SK-N-SH treated with all-trans-retinoic acid at 6 μM for 48 hours (cell line): ENCODE measurements at regions not wholly inside any gene's neighbourhood (a gene's known extent, or its start where the extent isn't known, plus 50 kb on each side); places are given as distances from the start of the nearest gene placed in this dataset.

Source experiments
- ATAC-seq: fragments of 200-7000 bp; cut with Tn5 transposase; 3 replicates; pipeline ENCODE4 v1.9.1; 2020; ENCODE audit warnings: mild to moderate bottlenecking, moderate library complexity
- ARNTL ChIP-seq: fragments of 450-650 bp; formaldehyde crosslinking; IDR thresholded peaks from 2 replicates; pipeline ENCODE4 v1.5.0; 2020; ENCODE audit warnings: low read depth, mild to moderate bottlenecking, moderate library complexity, borderline replicate concordance
- BACH2 ChIP-seq: fragments of 250-450 bp; sonication (Bioruptor Pico); IDR thresholded peaks from 2 replicates; pipeline ENCODE4 v1.9.0; 2021; ENCODE audit warnings: mild to moderate bottlenecking, borderline replicate concordance
- CSDC2 ChIP-seq: fragments of 250-450 bp; sonication (Bioruptor Pico); IDR thresholded peaks from 2 replicates; pipeline ENCODE4 v1.5.0; 2020; ENCODE audit warnings: mild to moderate bottlenecking, moderate library complexity
- ESRRG ChIP-seq: fragments of 250-450 bp; sonication (Bioruptor Pico); IDR thresholded peaks from 2 replicates; pipeline ENCODE4 v1.6.1; 2021; ENCODE audit warnings: mild to moderate bottlenecking
- ISL1 ChIP-seq: fragments of 250-450 bp; sonication (Bioruptor Pico); IDR thresholded peaks from 2 replicates; pipeline ENCODE4 v2.1.2; 2022; ENCODE audit warnings: mild to moderate bottlenecking, moderate library complexity
- OSR1 ChIP-seq: fragments of 250-450 bp; sonication (Bioruptor Pico); IDR thresholded peaks from 2 replicates; pipeline ENCODE4 v1.8.0; 2022; ENCODE audit warnings: moderate library complexity, mild to moderate bottlenecking, inconsistent platforms
- PPARA ChIP-seq: fragments of 250-450 bp; sonication (Bioruptor Pico); IDR thresholded peaks from 2 replicates; pipeline ENCODE4 v1.5.0; 2020; ENCODE audit warnings: mild to moderate bottlenecking, borderline replicate concordance
- RARB ChIP-seq: fragments of 250-450 bp; sonication (Bioruptor Pico); IDR thresholded peaks from 2 replicates; pipeline ENCODE4 v1.8.0; 2021; ENCODE audit warnings: mild to moderate bottlenecking, moderate library complexity
- SNAI2 ChIP-seq: fragments of 250-450 bp; sonication (Bioruptor Pico); IDR thresholded peaks from 2 replicates; pipeline ENCODE4 v1.5.0; 2020; ENCODE audit warnings: mild to moderate bottlenecking, moderate library complexity
- TCF4 ChIP-seq: fragments of 250-450 bp; sonication (Bioruptor Pico); IDR thresholded peaks from 2 replicates; pipeline ENCODE4 v1.8.0; 2021; ENCODE audit warnings: mild to moderate bottlenecking, moderate library complexity, borderline replicate concordance
- TOX ChIP-seq: fragments of 250-450 bp; sonication (Bioruptor Pico); IDR thresholded peaks from 2 replicates; pipeline ENCODE4 v1.8.0; 2021; ENCODE audit warnings: mild to moderate bottlenecking, moderate library complexity, borderline replicate concordance
- ZC3H10 ChIP-seq: fragments of 250-450 bp; sonication (Bioruptor Pico); IDR thresholded peaks from 2 replicates; pipeline ENCODE4 v1.5.1; 2021; ENCODE audit warnings: mild to moderate bottlenecking, moderate library complexity
- ZFP3 ChIP-seq: fragments of 250-450 bp; sonication (Bioruptor Pico); IDR thresholded peaks from 2 replicates; pipeline ENCODE4 v1.5.0; 2020; ENCODE audit warnings: mild to moderate bottlenecking, moderate library complexity
- ZFP30 ChIP-seq: fragments of 450-650 bp; formaldehyde crosslinking; IDR thresholded peaks from 2 replicates; pipeline ENCODE4 v1.5.0; 2022; ENCODE audit warnings: mild to moderate bottlenecking, moderate library complexity
- ZNF565 ChIP-seq: fragments of 450-650 bp; formaldehyde crosslinking; conservative IDR thresholded peaks from 2 replicates; pipeline ENCODE4 v1.5.0; 2020; ENCODE audit warnings: low read depth, mild to moderate bottlenecking, moderate library complexity
- ZNF70 ChIP-seq: fragments of 450-650 bp; formaldehyde crosslinking; IDR thresholded peaks from 2 replicates; pipeline ENCODE4 v1.5.0; 2020; ENCODE audit warnings: mild to moderate bottlenecking, moderate library complexity
- ZNF8 ChIP-seq: fragments of 450-650 bp; formaldehyde crosslinking; IDR thresholded peaks from 2 replicates; pipeline ENCODE4 v1.5.0; 2020; ENCODE audit warnings: mild to moderate bottlenecking, moderate library complexity
- TF ChIP-seq, protein P1 (sequence below): fragments of 250-450 bp; sonication (Bioruptor Pico); IDR thresholded peaks from 2 replicates; pipeline ENCODE4 v1.8.0; 2020; ENCODE audit warnings: mild to moderate bottlenecking, moderate library complexity, borderline replicate concordance
- TF ChIP-seq, protein P2 (sequence below): fragments of 250-450 bp; sonication (Bioruptor Pico); IDR thresholded peaks from 2 replicates; pipeline ENCODE4 v1.5.1; 2020; ENCODE audit warnings: low read depth, mild to moderate bottlenecking, moderate library complexity
- TF ChIP-seq, protein P3 (sequence below): fragments of 250-450 bp; sonication (Bioruptor Pico); IDR thresholded peaks from 2 replicates; pipeline ENCODE4 v1.8.0; 2021; ENCODE audit warnings: low read depth, mild to moderate bottlenecking, moderate library complexity, borderline replicate concordance
- TF ChIP-seq, protein P4 (sequence below): fragments of 250-450 bp; sonication (Bioruptor Pico); IDR thresholded peaks from 2 replicates; pipeline ENCODE4 v1.5.1; 2021; ENCODE audit warnings: mild to moderate bottlenecking, moderate library complexity

DNA sequence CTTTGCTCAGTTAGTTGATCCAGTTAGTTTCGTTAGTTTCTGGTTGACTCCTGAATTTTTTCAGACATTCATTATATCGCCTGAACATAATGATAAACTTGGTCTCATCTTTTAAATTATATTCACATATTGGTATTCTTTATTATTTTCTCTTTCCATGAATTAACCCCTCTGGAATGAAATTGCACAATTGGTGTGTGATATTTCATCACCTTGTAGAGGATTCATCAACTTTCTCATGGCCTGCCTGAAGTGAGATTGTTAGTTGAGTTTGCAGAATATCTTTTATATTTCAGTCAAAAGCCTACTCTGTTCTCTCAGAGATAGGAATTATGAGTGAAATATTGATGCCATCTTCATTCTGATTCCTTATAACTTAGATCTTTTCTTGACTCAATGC lies 1160.6 kb upstream of the AGA start:
- TF ChIP-seq SNAI2 (CRISPR knock-in tag) (no peak), ZFP30 (no peak), RARB (CRISPR knock-in tag) (no peak), ZFP3 (no peak), CSDC2 (CRISPR knock-in tag) (no peak), ISL1 (CRISPR knock-in tag) (no peak), ESRRG (CRISPR knock-in tag) (no peak), ZC3H10 (no peak), PPARA (CRISPR knock-in tag) (no peak)
- TF ChIP-seq, protein P1, sequence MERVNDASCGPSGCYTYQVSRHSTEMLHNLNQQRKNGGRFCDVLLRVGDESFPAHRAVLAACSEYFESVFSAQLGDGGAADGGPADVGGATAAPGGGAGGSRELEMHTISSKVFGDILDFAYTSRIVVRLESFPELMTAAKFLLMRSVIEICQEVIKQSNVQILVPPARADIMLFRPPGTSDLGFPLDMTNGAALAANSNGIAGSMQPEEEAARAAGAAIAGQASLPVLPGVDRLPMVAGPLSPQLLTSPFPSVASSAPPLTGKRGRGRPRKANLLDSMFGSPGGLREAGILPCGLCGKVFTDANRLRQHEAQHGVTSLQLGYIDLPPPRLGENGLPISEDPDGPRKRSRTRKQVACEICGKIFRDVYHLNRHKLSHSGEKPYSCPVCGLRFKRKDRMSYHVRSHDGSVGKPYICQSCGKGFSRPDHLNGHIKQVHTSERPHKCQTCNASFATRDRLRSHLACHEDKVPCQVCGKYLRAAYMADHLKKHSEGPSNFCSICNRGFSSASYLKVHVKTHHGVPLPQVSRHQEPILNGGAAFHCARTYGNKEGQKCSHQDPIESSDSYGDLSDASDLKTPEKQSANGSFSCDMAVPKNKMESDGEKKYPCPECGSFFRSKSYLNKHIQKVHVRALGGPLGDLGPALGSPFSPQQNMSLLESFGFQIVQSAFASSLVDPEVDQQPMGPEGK: no peak
- TF ChIP-seq, protein P2, sequence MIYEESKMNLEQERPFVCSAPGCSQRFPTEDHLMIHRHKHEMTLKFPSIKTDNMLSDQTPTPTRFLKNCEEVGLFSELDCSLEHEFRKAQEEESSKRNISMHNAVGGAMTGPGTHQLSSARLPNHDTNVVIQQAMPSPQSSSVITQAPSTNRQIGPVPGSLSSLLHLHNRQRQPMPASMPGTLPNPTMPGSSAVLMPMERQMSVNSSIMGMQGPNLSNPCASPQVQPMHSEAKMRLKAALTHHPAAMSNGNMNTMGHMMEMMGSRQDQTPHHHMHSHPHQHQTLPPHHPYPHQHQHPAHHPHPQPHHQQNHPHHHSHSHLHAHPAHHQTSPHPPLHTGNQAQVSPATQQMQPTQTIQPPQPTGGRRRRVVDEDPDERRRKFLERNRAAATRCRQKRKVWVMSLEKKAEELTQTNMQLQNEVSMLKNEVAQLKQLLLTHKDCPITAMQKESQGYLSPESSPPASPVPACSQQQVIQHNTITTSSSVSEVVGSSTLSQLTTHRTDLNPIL: no peak
- TF ChIP-seq, protein P3, sequence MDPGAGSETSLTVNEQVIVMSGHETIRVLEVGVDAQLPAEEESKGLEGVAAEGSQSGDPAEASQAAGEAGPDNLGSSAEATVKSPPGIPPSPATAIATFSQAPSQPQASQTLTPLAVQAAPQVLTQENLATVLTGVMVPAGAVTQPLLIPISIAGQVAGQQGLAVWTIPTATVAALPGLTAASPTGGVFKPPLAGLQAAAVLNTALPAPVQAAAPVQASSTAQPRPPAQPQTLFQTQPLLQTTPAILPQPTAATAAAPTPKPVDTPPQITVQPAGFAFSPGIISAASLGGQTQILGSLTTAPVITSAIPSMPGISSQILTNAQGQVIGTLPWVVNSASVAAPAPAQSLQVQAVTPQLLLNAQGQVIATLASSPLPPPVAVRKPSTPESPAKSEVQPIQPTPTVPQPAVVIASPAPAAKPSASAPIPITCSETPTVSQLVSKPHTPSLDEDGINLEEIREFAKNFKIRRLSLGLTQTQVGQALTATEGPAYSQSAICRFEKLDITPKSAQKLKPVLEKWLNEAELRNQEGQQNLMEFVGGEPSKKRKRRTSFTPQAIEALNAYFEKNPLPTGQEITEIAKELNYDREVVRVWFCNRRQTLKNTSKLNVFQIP (CRISPR knock-in tag): no peak
- no peak for ATAC-seq

DNA sequence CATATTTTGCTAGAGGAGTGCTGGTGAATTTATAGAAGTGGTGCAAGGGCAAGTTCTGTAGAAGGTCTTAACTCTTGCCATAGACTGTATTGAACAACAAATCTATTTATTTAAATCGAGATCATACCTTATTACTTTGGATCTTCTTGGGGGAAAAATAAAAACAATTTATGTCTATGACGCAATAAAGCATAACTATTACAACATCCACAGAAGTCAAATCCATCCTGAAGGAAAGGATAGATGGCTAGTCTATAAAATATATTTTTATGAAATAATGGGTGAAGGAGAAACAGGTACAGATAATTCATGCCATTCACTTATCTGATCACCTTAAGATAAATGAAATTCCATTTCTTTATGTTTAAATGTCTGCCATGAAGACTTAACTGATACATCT lies 1168.8 kb upstream of the AGA start:
- TF ChIP-seq BACH2 (CRISPR knock-in tag): no peak
- TF ChIP-seq, protein P1: no peak
- TF ChIP-seq TCF4 (CRISPR knock-in tag): no peak
- TF ChIP-seq ZNF8 (CRISPR knock-in tag): no peak
- no peak for TF ChIP-seq ZFP3
- no peak for TF ChIP-seq ZC3H10
- TF ChIP-seq, protein P2: no peak
- TF ChIP-seq PPARA (CRISPR knock-in tag): no peak
- TF ChIP-seq ZFP30: no peak
- TF ChIP-seq OSR1 (CRISPR knock-in tag): no peak
- TF ChIP-seq ISL1 (CRISPR knock-in tag): no peak
- TF ChIP-seq, protein P4, sequence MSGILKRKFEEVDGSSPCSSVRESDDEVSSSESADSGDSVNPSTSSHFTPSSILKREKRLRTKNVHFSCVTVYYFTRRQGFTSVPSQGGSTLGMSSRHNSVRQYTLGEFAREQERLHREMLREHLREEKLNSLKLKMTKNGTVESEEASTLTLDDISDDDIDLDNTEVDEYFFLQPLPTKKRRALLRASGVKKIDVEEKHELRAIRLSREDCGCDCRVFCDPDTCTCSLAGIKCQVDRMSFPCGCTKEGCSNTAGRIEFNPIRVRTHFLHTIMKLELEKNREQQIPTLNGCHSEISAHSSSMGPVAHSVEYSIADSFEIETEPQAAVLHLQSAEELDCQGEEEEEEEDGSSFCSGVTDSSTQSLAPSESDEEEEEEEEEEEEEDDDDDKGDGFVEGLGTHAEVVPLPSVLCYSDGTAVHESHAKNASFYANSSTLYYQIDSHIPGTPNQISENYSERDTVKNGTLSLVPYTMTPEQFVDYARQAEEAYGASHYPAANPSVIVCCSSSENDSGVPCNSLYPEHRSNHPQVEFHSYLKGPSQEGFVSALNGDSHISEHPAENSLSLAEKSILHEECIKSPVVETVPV (CRISPR knock-in tag): no peak
- no peak for TF ChIP-seq ARNTL (CRISPR knock-in tag)
- no peak for TF ChIP-seq ZNF70 (CRISPR knock-in tag)
- no peak for TF ChIP-seq CSDC2 (CRISPR knock-in tag)
- no peak for TF ChIP-seq TOX (CRISPR knock-in tag)
- no peak for ATAC-seq

DNA sequence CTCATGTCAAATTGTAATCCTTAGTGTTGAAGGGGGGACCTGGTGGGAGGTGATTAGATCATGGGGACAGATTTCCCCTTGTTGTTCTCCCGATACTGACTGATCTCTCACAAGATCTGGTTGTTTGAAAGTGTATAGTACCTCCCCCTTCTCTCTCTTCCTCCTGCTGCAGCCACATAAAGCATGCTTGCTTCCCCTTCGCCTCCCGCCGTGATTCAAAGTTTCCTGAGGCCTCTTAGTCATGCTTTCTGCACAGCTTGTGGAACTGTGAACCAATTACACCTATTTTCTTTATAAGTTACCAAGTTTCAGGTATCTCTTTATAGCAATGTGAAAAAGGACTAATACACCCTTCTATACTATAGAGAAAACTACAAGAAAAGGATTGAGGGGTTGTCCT lies 1170.5 kb upstream of the AGA start:
- TF ChIP-seq, protein P4 (CRISPR knock-in tag): no peak
- no peak for TF ChIP-seq ZNF70 (CRISPR knock-in tag)
- no peak for TF ChIP-seq SNAI2 (CRISPR knock-in tag)
- TF ChIP-seq ZNF565 (CRISPR knock-in tag): no peak
- no peak for TF ChIP-seq ZNF8 (CRISPR knock-in tag)
- no peak for TF ChIP-seq ZFP3
- TF ChIP-seq BACH2 (CRISPR knock-in tag): no peak
- no peak for TF ChIP-seq ISL1 (CRISPR knock-in tag)
- TF ChIP-seq ESRRG (CRISPR knock-in tag): no peak
- ATAC-seq: no peak
